Cerebellar nuclear complex (tissue), 1 donor: ENCODE measurements at regions not wholly inside any gene's neighbourhood (a gene's known extent, or its start where the extent isn't known, plus 50 kb on each side); places are given as distances from the start of the nearest gene placed in this dataset.
"Not testable (repeated sequence)": the region's sequence is repeated elsewhere in the genome, so short reads cannot be mapped to it uniquely, and the experiment has no call there.

ENCODE experiments used
- DNase-seq, 2 experiments: peaks; one replicate each; lab custom pipeline; 2025; lab: John Stamatoyannopoulos, UW

- DNase-seq, result no peak
Observed at GRCh38 chr4:123158576-123158975, 236.2 kb upstream of the NUDT6 start.

- no peak for DNase-seq
Observed at GRCh38 chr4:123159479-123159878, 237.1 kb upstream of the NUDT6 start.

- DNase-seq, result no peak
Observed at GRCh38 chr4:123162859-123163258, 233.7 kb upstream of the SPRY1 start.

- no peak for DNase-seq
Observed at GRCh38 chr4:123163501-123163900, 233.1 kb upstream of the SPRY1 start.

- DNase-seq, result no peak
Observed at GRCh38 chr4:123166023-123166422, 230.6 kb upstream of the SPRY1 start.

- no peak for DNase-seq
Observed at GRCh38 chr4:123167931-123168330, 228.7 kb upstream of the SPRY1 start.

GRCh38 chr4:123168812-123169211 lies 227.8 kb upstream of the SPRY1 start:
- DNase-seq, result no peak

- no peak for DNase-seq
Observed at GRCh38 chr4:123170843-123171242, 225.8 kb upstream of the SPRY1 start.

- DNase-seq, result no peak
Observed at GRCh38 chr4:123176605-123177004, 220.0 kb upstream of the SPRY1 start.

GRCh38 chr4:123182289-123182688 lies 214.3 kb upstream of the SPRY1 start:
- DNase-seq, result no peak

GRCh38 chr4:123183308-123183707 lies 213.3 kb upstream of the SPRY1 start:
- no peak for DNase-seq

GRCh38 chr4:123183754-123184153 lies 212.8 kb upstream of the SPRY1 start:
- not testable (repeated sequence) for DNase-seq

GRCh38 chr4:123186731-123187130 lies 209.9 kb upstream of the SPRY1 start:
- DNase-seq, result no peak

- DNase-seq, result no peak
Observed at GRCh38 chr4:123190176-123190575, 206.4 kb upstream of the SPRY1 start.

GRCh38 chr4:123191728-123192127 lies 204.9 kb upstream of the SPRY1 start:
- DNase-seq, result no peak

GRCh38 chr4:123193802-123194367 lies 202.7 kb upstream of the SPRY1 start:
- no peak for DNase-seq

GRCh38 chr4:123198706-123199105 lies 197.9 kb upstream of the SPRY1 start:
- no peak for DNase-seq

GRCh38 chr4:123200051-123200940 lies 196.3 kb upstream of the SPRY1 start:
- no peak for DNase-seq

- DNase-seq, result no peak
Observed at GRCh38 chr4:123204737-123205136, 191.9 kb upstream of the SPRY1 start.

- no peak for DNase-seq
Observed at GRCh38 chr4:123206016-123206415, 190.6 kb upstream of the SPRY1 start.

- DNase-seq, result no peak
Observed at GRCh38 chr4:123209436-123209835, 187.2 kb upstream of the SPRY1 start.

- no peak for DNase-seq
Observed at GRCh38 chr4:123215536-123215935, 181.1 kb upstream of the SPRY1 start.

- DNase-seq, result no peak
Observed at GRCh38 chr4:123216543-123216942, 180.1 kb upstream of the SPRY1 start.

- no peak for DNase-seq
Observed at GRCh38 chr4:123216946-123217345, 179.6 kb upstream of the SPRY1 start.
